DMS114 treated with DMSO at 0.1 percent for 48 hours (cell line): ENCODE measurements at regions not wholly inside any gene's neighbourhood (a gene's known extent, or its start where the extent isn't known, plus 50 kb on each side); places are given as distances from the start of the nearest gene placed in this dataset.

Experiments
- DNase-seq: peaks from one replicate; lab custom pipeline; 2025; ENCODE audit not compliant: unreplicated experiment; lab: John Stamatoyannopoulos, UW

DNA sequence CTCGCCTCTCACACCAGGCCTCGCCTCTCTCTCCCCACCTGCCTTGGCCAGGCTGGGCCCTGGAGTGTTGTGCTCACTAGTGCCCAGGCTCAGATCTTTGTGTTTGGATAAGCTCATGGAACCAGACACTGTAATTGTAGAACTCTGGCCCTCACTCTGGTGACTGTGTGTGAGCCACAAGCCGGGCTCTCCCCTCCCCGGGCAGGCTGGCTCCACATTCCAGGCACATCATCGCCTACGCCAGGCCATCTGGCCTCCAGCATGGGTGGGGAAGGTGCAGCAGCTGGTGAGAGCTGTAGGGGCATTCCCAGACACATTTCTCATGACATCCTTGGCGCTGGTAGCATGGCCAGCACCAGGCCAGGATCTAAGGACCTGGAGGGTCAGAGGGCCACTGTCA, 202.3 kb downstream of the RAB11FIP4 start:
- DNase-seq = no peak

DNA sequence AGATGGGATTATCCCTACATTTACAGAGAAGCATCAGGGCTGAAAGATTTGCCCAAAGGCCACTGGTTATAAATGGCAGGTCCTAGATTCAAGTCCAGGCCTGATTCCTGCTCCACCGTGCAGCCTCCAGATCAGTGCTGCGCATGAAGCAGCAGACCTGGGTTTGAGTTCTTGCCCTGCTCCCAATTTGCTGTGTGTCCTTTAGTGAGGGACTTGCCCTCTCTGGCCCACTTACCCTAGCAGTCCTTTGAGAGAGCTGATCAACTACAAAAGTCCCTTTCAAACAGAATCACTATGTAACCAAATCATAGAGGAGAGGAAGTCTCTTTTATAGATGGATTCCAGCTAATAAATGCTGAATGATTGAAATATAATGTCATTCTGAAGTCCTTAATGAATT, 200.4 kb downstream of the RAB11FIP4 start:
- no peak for DNase-seq

DNA sequence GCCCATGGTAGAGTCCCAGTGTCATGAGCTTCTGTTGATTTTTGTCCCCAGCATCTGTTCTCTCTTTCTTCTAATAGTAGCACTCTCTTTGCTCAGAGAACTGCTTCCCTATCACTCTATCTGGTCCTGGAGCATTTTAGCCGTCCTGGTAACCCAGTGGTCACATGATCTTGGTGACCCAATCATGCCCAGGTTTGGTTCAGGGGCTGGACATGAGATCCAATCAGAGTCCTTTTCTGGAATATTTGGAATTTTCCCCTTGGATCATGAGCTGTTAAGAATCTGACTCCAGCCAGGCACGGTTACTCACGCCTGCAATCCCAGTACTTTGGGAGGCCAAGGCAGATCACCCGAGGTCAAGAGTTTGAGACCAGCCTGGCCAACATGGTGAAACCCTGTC, 197.0 kb downstream of the RAB11FIP4 start:
- DNase-seq = no peak

DNA sequence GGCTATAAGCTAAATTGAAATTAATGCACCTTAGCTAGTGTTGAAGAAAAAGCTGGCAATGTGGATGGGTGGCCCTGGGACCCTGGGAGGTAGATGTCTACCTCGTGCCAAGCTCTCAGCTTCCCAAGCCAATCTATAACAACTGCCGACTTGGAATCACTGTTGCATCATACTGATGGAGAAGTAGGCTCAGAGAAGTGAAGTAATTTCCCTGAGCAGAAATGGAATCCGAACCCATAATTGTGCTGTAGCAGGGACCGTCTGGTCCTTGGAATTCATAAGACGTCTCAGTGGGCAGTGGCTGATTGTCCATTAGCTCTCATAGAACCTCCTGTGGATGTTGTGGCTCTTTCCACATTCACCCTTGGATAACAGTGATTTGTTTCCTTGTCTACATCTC, 196.6 kb downstream of the RAB11FIP4 start:
- DNase-seq = no peak
